Left lung (tissue), 4 donors: ENCODE measurements at regions not wholly inside any gene's neighbourhood (a gene's known extent, or its start where the extent isn't known, plus 50 kb on each side); places are given as distances from the start of the nearest gene placed in this dataset.

ENCODE experiments used
- ATAC-seq: fragments of 200-7000 bp; cut with Tn5 transposase; one replicate; pipeline ENCODE4 v1.9.1; 2020; ENCODE audit warnings: moderate library complexity
- DNase-seq, 4 donors: peaks; one replicate each; pipeline ENCODE4 v3.0.0-alpha.2; 2013 to 2020
- H3K27ac ChIP-seq, 2 donors: fragments of 200-600 bp; sonication (generic) in 1 of 2; one replicate each; pipeline versions ENCODE4 v1.5.0 to v1.8.0; 2020 to 2021
- H3K27me3 ChIP-seq, 2 donors: fragments of 200-600 bp; sonication (generic) in 1 of 2; one replicate each; pipeline versions ENCODE4 v1.5.0 to v1.8.0; 2020 to 2021
- H3K36me3 ChIP-seq, 2 donors: fragments of 200-600 bp; sonication (generic) in 1 of 2; one replicate each; pipeline versions ENCODE4 v1.5.0 to v1.8.0; 2020 to 2021
- H3K4me1 ChIP-seq, 2 donors: fragments of 200-600 bp; one replicate each; pipeline ENCODE4 v1.8.0; 2021
- H3K4me3 ChIP-seq, 2 donors: fragments of 200-600 bp; sonication (generic) in 1 of 2; one replicate each; pipeline versions ENCODE4 v1.5.0 to v1.8.0; 2020 to 2021; ENCODE audit warnings: mild to moderate bottlenecking in 1 of 2
- H3K9me3 ChIP-seq, 2 donors: fragments of 200-600 bp; sonication (generic) in 1 of 2; one replicate each; pipeline versions ENCODE4 v1.5.0 to v1.8.0; 2020 to 2021
- CTCF ChIP-seq, 2 donors: fragments of 200-600 bp; sonication (generic) in 1 of 2; IDR thresholded peaks; one replicate each; pipeline versions ENCODE4 v1.5.0 to v1.8.0; 2021; ENCODE audit warnings: antibody characterized with exemption in 2 of 2
- intact Hi-C, 2 donors: fragments of 100-400 bp; cut with DNase I; formaldehyde crosslinking; loops; one replicate each; pipeline versions ENCODE4 v1.11.2 to v1.14.2; 2022
- donor health status: DM: no; HTN: yes; CAD: no.
- donor health status: DM: no; HTN: no; CAD: no.

DNA sequence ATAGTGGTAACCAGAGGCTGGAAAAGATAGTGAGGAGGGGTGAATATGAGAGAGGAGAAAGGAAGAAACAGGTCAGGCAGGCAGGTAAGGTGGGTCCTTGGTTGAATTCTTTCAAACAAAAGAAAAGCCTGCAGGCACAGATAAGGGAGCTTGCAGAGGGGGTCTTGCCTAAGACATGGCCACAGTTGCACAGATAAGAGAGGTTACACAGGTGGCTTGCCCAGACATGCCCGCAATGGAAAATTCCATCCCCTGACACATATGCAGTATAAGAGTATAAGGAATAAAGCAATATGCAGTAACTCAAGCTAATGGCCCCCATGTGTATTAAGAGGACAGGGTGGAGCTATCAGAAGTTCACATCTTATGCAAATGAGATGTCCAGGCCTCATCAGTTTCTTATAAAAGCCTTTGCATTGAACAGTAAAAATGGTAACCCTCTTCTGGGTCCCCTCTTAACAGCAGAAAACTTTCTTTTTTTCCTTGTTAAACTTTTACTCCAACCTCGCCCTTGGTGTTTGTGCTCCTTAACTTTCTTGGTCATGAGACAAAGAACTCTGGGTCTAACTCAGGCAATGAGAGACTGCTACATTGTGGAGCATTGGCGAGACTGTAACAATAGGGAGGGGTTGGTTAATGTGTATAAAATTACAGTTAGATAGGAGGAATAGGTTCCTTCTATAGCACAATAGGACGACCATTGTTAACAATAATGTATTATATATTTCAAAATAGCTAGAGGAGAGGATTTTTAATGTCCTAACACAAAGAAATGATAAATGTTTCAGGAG is 764.6 kb downstream of the TSN start:
- H3K4me3 ChIP-seq, result no peak overlapping the region
- DNase-seq, result no peak
- H3K4me1 ChIP-seq, result no peaks in the 10 kb centered on the region
- no peaks in the 10 kb centered on the region for H3K27me3 ChIP-seq
- H3K9me3 ChIP-seq, result no peaks in the 10 kb centered on the region
- H3K27ac ChIP-seq, result no peak overlapping the region
- intact Hi-C loops, result no loop called here
- no peak for TF ChIP-seq CTCF (IDR thresholded peaks at IDR 0.05)
- ATAC-seq, result no peak
- no peaks in the 10 kb centered on the region for H3K36me3 ChIP-seq

DNA sequence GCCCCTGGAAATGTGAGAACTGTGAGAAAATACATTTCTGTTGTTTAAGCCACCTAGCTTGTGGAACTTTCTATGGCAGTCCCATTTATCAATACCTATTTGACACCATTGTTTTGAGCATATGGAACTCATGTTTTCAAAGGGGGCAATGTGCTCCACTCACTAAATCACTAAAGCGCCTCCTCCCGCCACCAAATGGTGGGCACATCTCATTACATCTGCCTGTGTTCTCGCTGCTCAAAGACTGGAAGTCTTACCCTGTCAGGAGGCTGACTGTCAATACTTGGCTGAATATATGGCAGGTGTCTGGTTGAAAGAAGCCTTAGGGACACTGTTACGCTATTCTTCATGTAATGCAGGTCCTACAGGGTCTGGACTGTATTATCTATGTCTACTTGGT is 767.7 kb downstream of the TSN start:
- Histone ChIP-seq H3K4me3 (no peak overlapping the region), H3K27ac (no peak overlapping the region), H3K36me3 (no peaks in the 10 kb centered on the region), H3K4me1 (no peaks in the 10 kb centered on the region), H3K27me3 (no peaks in the 10 kb centered on the region), H3K9me3 (no peaks in the 10 kb centered on the region)
- intact Hi-C loops, result no loop called here
- ATAC-seq (no peak), DNase-seq (no peak)
- no peak for TF ChIP-seq CTCF (IDR thresholded peaks at IDR 0.05)

DNA sequence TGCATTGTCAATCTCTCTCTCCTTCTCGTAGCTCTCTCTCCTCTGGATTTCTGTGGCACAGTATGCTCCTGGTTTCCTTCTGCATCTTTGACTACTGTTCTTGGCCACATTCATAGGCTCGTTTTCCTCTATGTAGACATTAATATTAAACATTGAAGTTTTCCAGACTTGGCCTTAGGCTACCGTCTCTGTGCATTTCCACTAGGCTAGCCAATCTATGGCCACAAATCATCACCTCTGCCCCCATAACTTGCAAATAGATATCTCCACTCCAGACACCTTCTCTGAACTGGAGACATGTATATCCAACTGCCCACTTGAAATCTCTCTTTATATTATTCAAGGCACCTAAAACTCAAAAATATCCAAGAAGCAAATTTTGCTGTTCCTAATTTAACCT is 768.5 kb downstream of the TSN start:
- H3K36me3 ChIP-seq, result no peaks in the 10 kb centered on the region
- H3K9me3 ChIP-seq, result no peaks in the 10 kb centered on the region
- intact Hi-C loops, result no loop called here
- DNase-seq (no peak), ATAC-seq (no peak)
- no peaks in the 10 kb centered on the region for H3K4me1 ChIP-seq
- no peak for TF ChIP-seq CTCF (IDR thresholded peaks at IDR 0.05)
- no peaks in the 10 kb centered on the region for H3K27me3 ChIP-seq
- H3K27ac ChIP-seq, result no peak overlapping the region
- no peak overlapping the region for H3K4me3 ChIP-seq

DNA sequence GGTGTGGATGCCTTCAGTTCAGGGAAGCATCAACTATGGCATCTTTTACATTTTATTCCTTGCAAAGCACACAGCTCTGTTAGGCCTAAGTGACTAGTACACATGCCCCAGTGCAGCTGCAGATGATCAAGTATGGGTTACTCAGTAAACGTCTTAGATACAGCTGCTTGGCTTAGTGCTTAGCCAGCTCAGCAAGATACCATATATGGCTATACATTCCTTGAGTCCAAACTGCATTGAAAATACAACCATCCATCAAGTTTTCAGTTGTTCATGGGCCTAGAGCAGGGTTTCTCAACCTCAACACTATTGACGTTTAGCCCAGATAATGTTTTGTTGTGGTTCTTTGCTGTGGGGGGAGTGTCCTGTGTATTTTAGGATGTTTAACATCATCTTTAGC is 769.9 kb downstream of the TSN start:
- ATAC-seq (no peak), DNase-seq (peak in 2 of 4 donors; percentile 30 to 55)

DNA sequence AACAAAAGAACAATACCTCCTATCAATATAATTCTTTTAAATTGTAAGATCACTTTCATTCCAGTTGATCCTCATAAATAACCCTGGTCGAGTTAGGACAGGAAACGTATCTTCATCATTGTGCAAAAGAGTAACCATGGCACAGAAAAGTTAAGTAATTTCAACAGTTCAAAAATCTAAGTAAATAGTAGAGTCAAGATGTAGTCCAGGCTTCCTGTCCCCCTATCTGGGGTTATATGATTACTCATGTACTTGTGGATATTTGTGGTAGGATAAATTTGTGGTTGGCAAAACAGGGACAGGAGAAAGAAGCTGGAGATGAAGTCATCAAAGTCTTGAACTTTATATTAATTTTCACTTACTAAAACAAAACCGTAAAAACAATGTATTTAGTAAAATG is 772.6 kb downstream of the TSN start:
- DNase-seq (no peak), ATAC-seq (no peak)
- TF ChIP-seq CTCF (IDR thresholded peaks at IDR 0.05), result no peak
- H3K27me3 ChIP-seq, result no peaks in the 10 kb centered on the region
- no peaks in the 10 kb centered on the region for H3K36me3 ChIP-seq
- no peaks in the 10 kb centered on the region for H3K4me1 ChIP-seq
- H3K27ac ChIP-seq, result no peak overlapping the region
- intact Hi-C loops, result no loop called here
- H3K9me3 ChIP-seq, result no peaks in the 10 kb centered on the region
- no peak overlapping the region for H3K4me3 ChIP-seq

More for the DNA sequence above, 769.9 kb downstream of the TSN start:
- Histone ChIP-seq H3K27ac (no peak overlapping the region), H3K9me3 (no peaks in the 10 kb centered on the region), H3K36me3 (no peaks in the 10 kb centered on the region), H3K4me1 (no peaks in the 10 kb centered on the region), H3K27me3 (no peaks in the 10 kb centered on the region), H3K4me3 (no peak overlapping the region)
- intact Hi-C loops, result no loop called here
- TF ChIP-seq CTCF (IDR thresholded peaks at IDR 0.05), result no peak
